Neural progenitor cell (in vitro differentiated cells): ENCODE measurements at regions not wholly inside any gene's neighbourhood (a gene's known extent, or its start where the extent isn't known, plus 50 kb on each side); places are given as distances from the start of the nearest gene placed in this dataset.

Experiments used
- DNase-seq: peaks from one replicate; pipeline ENCODE4 v3.0.0-alpha.2; 2016; ENCODE audit warnings: low spot score
- H2AFZ ChIP-seq: fragments of 200-600 bp; sonication (generic); replicated peaks from 2 replicates; pipeline ENCODE4 v1.6.1; 2016; ENCODE audit warnings: antibody characterized with exemption
- H3F3A ChIP-seq: fragments of 200-600 bp; sonication (generic); 2 replicates; pipeline ENCODE4 v1.6.1; 2016; ENCODE audit warnings: antibody characterized with exemption, low read depth
- H3K27ac ChIP-seq: fragments of 200-600 bp; sonication (generic); 2 replicates; pipeline ENCODE4 v1.5.1; 2016; ENCODE audit warnings: mild to moderate bottlenecking
- H3K27me3 ChIP-seq: fragments of 200-600 bp; sonication (generic); 2 replicates; pipeline ENCODE4 v1.6.1; 2016; ENCODE audit warnings: mild to moderate bottlenecking, moderate library complexity
- H3K36me3 ChIP-seq: fragments of 200-600 bp; sonication (generic); 2 replicates; pipeline ENCODE4 v1.5.1; 2016
- H3K4me1 ChIP-seq: fragments of 200-600 bp; sonication (generic); 2 replicates; pipeline ENCODE4 v1.6.1; 2016; ENCODE audit warnings: mixed run types
- H3K4me2 ChIP-seq: fragments of 200-600 bp; sonication (generic); 2 replicates; pipeline ENCODE4 v1.6.1; 2016
- H3K4me3 ChIP-seq: fragments of 200-600 bp; sonication (generic); 2 replicates; pipeline ENCODE4 v1.5.1; 2016
- H3K79me2 ChIP-seq: fragments of 200-600 bp; sonication (generic); 2 replicates; pipeline ENCODE4 v1.6.1; 2016; ENCODE audit warnings: low read depth
- H3K9ac ChIP-seq: fragments of 200-600 bp; sonication (generic); 2 replicates; pipeline ENCODE4 v1.6.1; 2016
- H3K9me3 ChIP-seq: fragments of 200-600 bp; sonication (generic); 2 replicates; pipeline ENCODE4 v1.5.1; 2016; ENCODE audit warnings: low read depth
- H4K20me1 ChIP-seq: fragments of 200-600 bp; sonication (generic); 2 replicates; pipeline ENCODE4 v1.6.1; 2016; ENCODE audit warnings: low read depth
- H3K27ac Mint-ChIP-seq: 3 replicates; pipeline ENCODE4 v1.8.0; 2021; ENCODE audit warnings: mixed read lengths
- H3K27me3 Mint-ChIP-seq: 2 replicates; pipeline ENCODE4 v1.8.0; 2022; ENCODE audit warnings: low read depth, mild to moderate bottlenecking, inconsistent platforms, moderate library complexity, mixed read lengths; ENCODE audit not compliant: insufficient read depth
- H3K36me3 Mint-ChIP-seq: 3 replicates; pipeline ENCODE4 v1.8.0; 2021; ENCODE audit warnings: mixed read lengths
- H3K4me1 Mint-ChIP-seq: 3 replicates; pipeline ENCODE4 v1.8.0; 2021; ENCODE audit warnings: mixed read lengths
- H3K4me3 Mint-ChIP-seq: 3 replicates; pipeline ENCODE4 v1.8.0; 2021; ENCODE audit warnings: mild to moderate bottlenecking, moderate library complexity, mixed read lengths
- H3K9me3 Mint-ChIP-seq: 3 replicates; pipeline ENCODE4 v1.8.0; 2020; ENCODE audit warnings: mixed read lengths
- CTCF ChIP-seq: fragments of 200-600 bp; sonication (generic); IDR thresholded peaks from 2 replicates; pipeline ENCODE4 v1.5.1; 2017; ENCODE audit warnings: antibody characterized with exemption, mild to moderate bottlenecking
- EZH2 ChIP-seq: fragments of 200-600 bp; sonication (generic); IDR thresholded peaks from 2 replicates; pipeline ENCODE4 v1.6.1; 2017; ENCODE audit warnings: antibody characterized with exemption, mild to moderate bottlenecking, moderate library complexity
- EZH2phosphoT487 ChIP-seq: fragments of 200-600 bp; sonication (generic); IDR thresholded peaks from 2 replicates; pipeline ENCODE4 v1.6.1; 2017; ENCODE audit warnings: antibody characterized with exemption

DNA sequence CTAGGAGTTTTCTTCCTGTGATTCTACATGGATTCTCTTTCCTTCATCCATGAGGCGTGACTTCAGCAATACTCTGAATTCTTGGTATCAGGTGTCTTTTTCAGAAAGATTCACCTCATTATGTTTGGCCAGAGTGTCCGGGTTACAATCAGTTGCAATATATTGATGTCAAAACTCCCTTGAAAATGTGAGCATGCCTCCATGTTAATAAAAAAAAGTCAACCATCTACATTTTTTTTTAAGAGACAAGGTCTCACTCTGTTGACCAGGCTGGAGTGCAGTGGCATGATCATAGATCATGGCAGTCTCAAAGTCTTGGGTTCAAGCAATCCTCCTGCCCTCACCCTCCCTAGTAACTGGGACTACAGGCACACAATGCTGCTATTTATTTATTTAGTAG is 80.9 kb upstream of the NEUROD1 start:
- peaks cover 18% of the 10 kb centered on the region for H3K4me1 ChIP-seq
- Mint-ChIP-seq H3K4me1 (peaks cover 23% of the 10 kb centered on the region), H3K27me3 (peaks cover 3% of the 10 kb centered on the region), H3K36me3 (no peaks in the 10 kb centered on the region), H3K27ac (no peak overlapping the region), H3K4me3 (no peak overlapping the region), H3K9me3 (no peaks in the 10 kb centered on the region)
- no peaks in the 10 kb centered on the region for H3K27me3 ChIP-seq
- no peak overlapping the region for H3K4me2 ChIP-seq
- no peak overlapping the region for H2AFZ ChIP-seq
- no peak overlapping the region for H3K27ac ChIP-seq
- TF ChIP-seq CTCF (no peak), EZH2phosphoT487 (no peak), EZH2 (no peak)
- no peaks in the 10 kb centered on the region for H4K20me1 ChIP-seq
- H3K36me3 ChIP-seq: no peaks in the 10 kb centered on the region
- no peaks in the 10 kb centered on the region for H3K9me3 ChIP-seq
- H3K79me2 ChIP-seq: no peaks in the 10 kb centered on the region
- H3K9ac ChIP-seq: no peak overlapping the region
- DNase-seq: no peak
- peaks cover 5% of the 10 kb centered on the region for H3F3A ChIP-seq
- H3K4me3 ChIP-seq: no peak overlapping the region

DNA sequence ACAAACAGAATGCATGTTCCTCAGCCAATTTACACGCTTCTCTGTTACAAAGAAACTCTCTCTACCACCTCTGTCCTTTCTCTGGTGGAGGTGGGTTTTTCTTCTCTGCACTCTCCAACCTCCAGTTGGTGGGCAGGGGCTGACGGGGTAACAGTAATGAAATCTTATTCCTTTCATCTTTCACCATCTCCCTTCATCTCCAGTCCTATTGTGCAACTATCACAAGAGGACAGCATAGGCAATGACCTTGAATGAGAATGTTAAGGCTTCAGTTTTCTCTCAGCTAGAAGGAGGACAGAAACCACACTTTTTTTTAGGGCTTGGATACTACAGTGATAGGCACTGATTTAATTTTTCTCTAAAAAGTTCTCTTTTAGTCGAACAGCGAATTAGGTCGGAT is 81.7 kb upstream of the NEUROD1 start:
- Histone ChIP-seq H3K27ac (no peak overlapping the region), H3K4me2 (no peak overlapping the region), H2AFZ (no peak overlapping the region), H3K4me3 (no peak overlapping the region), H3K36me3 (no peaks in the 10 kb centered on the region), H3K9ac (no peak overlapping the region), H3K79me2 (no peaks in the 10 kb centered on the region), H3K9me3 (no peaks in the 10 kb centered on the region), H3K27me3 (no peaks in the 10 kb centered on the region), H3K4me1 (peaks cover 18% of the 10 kb centered on the region), H3F3A (peaks cover 5% of the 10 kb centered on the region), H4K20me1 (no peaks in the 10 kb centered on the region)
- no peaks in the 10 kb centered on the region for H3K9me3 Mint-ChIP-seq
- H3K27ac Mint-ChIP-seq: no peak overlapping the region
- peaks cover 23% of the 10 kb centered on the region for H3K4me1 Mint-ChIP-seq
- H3K36me3 Mint-ChIP-seq: no peaks in the 10 kb centered on the region
- DNase-seq: no peak
- H3K4me3 Mint-ChIP-seq: no peak overlapping the region
- peaks cover 3% of the 10 kb centered on the region for H3K27me3 Mint-ChIP-seq
- TF ChIP-seq EZH2 (no peak), EZH2phosphoT487 (no peak), CTCF (no peak)

- H3K27me3 ChIP-seq: no peaks in the 10 kb centered on the region
- no peaks in the 10 kb centered on the region for H3K36me3 ChIP-seq
- TF ChIP-seq EZH2phosphoT487 (no peak), EZH2 (no peak), CTCF (no peak)
- H2AFZ ChIP-seq: no peak overlapping the region
- H3K9me3 ChIP-seq: no peaks in the 10 kb centered on the region
- Mint-ChIP-seq H3K27me3 (peaks cover 3% of the 10 kb centered on the region), H3K9me3 (no peaks in the 10 kb centered on the region), H3K36me3 (no peaks in the 10 kb centered on the region), H3K27ac (no peak overlapping the region), H3K4me3 (no peak overlapping the region), H3K4me1 (peaks cover 23% of the 10 kb centered on the region)
- peaks cover 18% of the 10 kb centered on the region for H3K4me1 ChIP-seq
- no peaks in the 10 kb centered on the region for H3K79me2 ChIP-seq
- H4K20me1 ChIP-seq: no peaks in the 10 kb centered on the region
- H3K9ac ChIP-seq: no peak overlapping the region
- H3K4me3 ChIP-seq: no peak overlapping the region
- H3K4me2 ChIP-seq: no peak overlapping the region
- H3K27ac ChIP-seq: no peak overlapping the region
- peaks cover 5% of the 10 kb centered on the region for H3F3A ChIP-seq
- no peak for DNase-seq
Observed at GRCh38 chr2:181762848-181763247, 82.5 kb upstream of the NEUROD1 start.
